GM12873 (cell line): ENCODE measurements at regions not wholly inside any gene's neighbourhood (a gene's known extent, or its start where the extent isn't known, plus 50 kb on each side); places are given as distances from the start of the nearest gene placed in this dataset.
A peak's percentile ranks its signal among the peaks of the same experiment; 100 is the strongest.

Source experiments
- TF ChIP-seq, protein P1 (sequence below): IDR thresholded peaks from 2 replicates; pipeline ENCODE4 v1.5.1; 2012; ENCODE audit warnings: low read depth, mild to moderate bottlenecking, moderate library complexity, low read length, control low read depth; ENCODE audit not compliant: insufficient read depth; ENCODE audit errors: missing control alignments

DNA sequence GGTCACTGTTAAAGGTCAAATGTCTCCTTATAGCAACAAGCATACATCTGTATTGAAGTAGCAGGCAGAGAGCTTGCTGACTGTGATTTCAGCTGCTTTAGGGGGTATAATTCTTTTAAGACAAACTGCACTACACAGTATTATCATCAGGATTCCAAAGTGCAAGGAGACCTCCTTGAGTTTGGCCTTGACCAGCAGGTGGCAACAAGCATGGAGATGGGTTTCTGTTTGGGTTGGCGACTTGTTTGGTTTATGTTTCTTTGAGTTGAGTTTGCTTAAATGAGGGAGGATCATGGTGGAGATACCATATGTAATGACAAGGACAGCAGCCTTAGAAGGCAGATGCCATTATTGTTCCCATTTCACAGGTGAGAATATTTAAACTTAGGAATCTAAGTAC is 681.0 kb upstream of the ID2 start:
- TF ChIP-seq, protein P1, sequence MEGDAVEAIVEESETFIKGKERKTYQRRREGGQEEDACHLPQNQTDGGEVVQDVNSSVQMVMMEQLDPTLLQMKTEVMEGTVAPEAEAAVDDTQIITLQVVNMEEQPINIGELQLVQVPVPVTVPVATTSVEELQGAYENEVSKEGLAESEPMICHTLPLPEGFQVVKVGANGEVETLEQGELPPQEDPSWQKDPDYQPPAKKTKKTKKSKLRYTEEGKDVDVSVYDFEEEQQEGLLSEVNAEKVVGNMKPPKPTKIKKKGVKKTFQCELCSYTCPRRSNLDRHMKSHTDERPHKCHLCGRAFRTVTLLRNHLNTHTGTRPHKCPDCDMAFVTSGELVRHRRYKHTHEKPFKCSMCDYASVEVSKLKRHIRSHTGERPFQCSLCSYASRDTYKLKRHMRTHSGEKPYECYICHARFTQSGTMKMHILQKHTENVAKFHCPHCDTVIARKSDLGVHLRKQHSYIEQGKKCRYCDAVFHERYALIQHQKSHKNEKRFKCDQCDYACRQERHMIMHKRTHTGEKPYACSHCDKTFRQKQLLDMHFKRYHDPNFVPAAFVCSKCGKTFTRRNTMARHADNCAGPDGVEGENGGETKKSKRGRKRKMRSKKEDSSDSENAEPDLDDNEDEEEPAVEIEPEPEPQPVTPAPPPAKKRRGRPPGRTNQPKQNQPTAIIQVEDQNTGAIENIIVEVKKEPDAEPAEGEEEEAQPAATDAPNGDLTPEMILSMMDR: peak; percentile 32

- TF ChIP-seq, protein P1: no peak
Measured at GRCh38 chr2:8002765-8003393, 679.0 kb upstream of the ID2 start.

- TF ChIP-seq, protein P1: no peak
Measured at GRCh38 chr2:8003462-8004075, 678.3 kb upstream of the ID2 start.

DNA sequence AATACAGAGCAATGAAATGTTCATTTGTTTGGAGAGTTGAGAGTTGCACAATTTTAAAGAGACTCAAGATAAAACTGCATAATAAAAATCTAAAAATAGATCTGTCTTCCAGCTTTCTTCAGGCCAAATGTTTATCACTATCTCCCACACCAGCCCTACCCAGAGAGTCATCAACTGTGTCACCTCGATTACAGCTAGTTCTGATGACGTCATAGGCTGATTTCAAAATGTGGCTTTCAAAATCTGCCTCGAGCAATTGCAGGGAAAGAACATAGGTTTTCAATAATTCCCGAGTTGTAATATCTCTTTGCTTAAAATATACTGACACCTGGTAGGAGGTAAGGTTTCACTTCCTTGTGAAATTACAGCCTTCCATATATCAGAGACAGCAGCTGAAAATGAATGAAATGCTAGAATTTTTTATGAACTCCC is 677.6 kb upstream of the ID2 start:
- TF ChIP-seq, protein P1: no peak

- TF ChIP-seq, protein P1: no peak
Measured at GRCh38 chr2:8006181-8006580, 675.7 kb upstream of the ID2 start.

DNA sequence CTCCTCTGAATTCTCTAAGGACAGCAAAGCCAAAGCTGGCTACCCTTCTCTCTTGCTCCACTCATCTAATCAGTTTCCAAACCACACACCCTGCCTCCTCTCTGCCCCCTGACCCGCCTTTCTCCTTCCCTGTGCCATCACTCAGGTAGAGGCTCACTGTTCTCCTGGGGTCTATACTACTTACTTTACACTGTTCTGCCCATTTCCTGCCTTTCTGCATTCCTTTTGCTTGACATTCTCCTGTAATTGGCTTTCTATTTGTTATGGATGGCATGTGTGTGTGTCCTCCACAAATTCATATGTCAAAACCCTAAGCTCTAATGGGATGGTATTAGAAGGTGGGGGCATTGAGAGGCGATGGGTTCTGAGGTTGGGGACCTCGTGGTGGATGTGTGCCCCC is 675.2 kb upstream of the ID2 start:
- TF ChIP-seq, protein P1: no peak

- TF ChIP-seq, protein P1: no peak
Measured at GRCh38 chr2:8009010-8009597, 672.8 kb upstream of the ID2 start.
